Lower lobe of right lung (tissue), 2 donors: ENCODE measurements at regions not wholly inside any gene's neighbourhood (a gene's known extent, or its start where the extent isn't known, plus 50 kb on each side); places are given as distances from the start of the nearest gene placed in this dataset.

Experiments
- ATAC-seq, 2 donors: fragments of 200-7000 bp; cut with Tn5 transposase; one replicate each; pipeline ENCODE4 v1.9.1; 2020 to 2022; ENCODE audit warnings: mild to moderate bottlenecking in 2 of 2, moderate library complexity in 2 of 2
- DNase-seq: peaks from one replicate; pipeline ENCODE4 v3.0.0-alpha.2; 2020
- H3K27ac ChIP-seq: fragments of 200-600 bp; one replicate; pipeline ENCODE4 v1.8.0; 2022
- H3K27me3 ChIP-seq: fragments of 200-600 bp; one replicate; pipeline ENCODE4 v1.8.0; 2022; ENCODE audit warnings: low read depth
- H3K36me3 ChIP-seq: fragments of 200-600 bp; one replicate; pipeline ENCODE4 v1.8.0; 2022; ENCODE audit warnings: mild to moderate bottlenecking
- H3K4me1 ChIP-seq: fragments of 200-600 bp; one replicate; pipeline ENCODE4 v1.8.0; 2022
- H3K4me3 ChIP-seq: fragments of 200-600 bp; one replicate; pipeline ENCODE4 v1.8.0; 2022; ENCODE audit warnings: mild to moderate bottlenecking
- H3K9me3 ChIP-seq: fragments of 200-600 bp; one replicate; pipeline ENCODE4 v1.8.0; 2022
- CTCF ChIP-seq: fragments of 200-600 bp; IDR thresholded peaks from one replicate; pipeline ENCODE4 v1.8.0; 2022; ENCODE audit warnings: antibody characterized with exemption, mild to moderate bottlenecking
- intact Hi-C: fragments of 100-400 bp; cut with DNase I; formaldehyde crosslinking; loops from one replicate; pipeline ENCODE4 v1.11.0; 2022
- donor health status: DM: no; HTN: yes; CAD: no; lungs with severe emphysema.

- Histone ChIP-seq H3K27me3 (no peaks in the 10 kb centered on the region), H3K4me3 (no peak overlapping the region), H3K4me1 (no peaks in the 10 kb centered on the region), H3K27ac (no peak overlapping the region), H3K36me3 (no peaks in the 10 kb centered on the region), H3K9me3 (no peaks in the 10 kb centered on the region)
- TF ChIP-seq CTCF: no peak
- intact Hi-C loops: no loop called here
- DNase-seq (no peak), ATAC-seq (no peak)
Observed at GRCh38 chr1:73626326-73626725, 571.6 kb downstream of the LRRIQ3 start.

GRCh38 chr1:73623946-73624345 lies 574.0 kb downstream of the LRRIQ3 start:
- Histone ChIP-seq H3K9me3 (no peaks in the 10 kb centered on the region), H3K4me3 (no peak overlapping the region), H3K27me3 (no peaks in the 10 kb centered on the region), H3K4me1 (no peaks in the 10 kb centered on the region), H3K27ac (no peak overlapping the region), H3K36me3 (no peaks in the 10 kb centered on the region)
- intact Hi-C loops: no loop called here
- TF ChIP-seq CTCF: no peak
- ATAC-seq (no peak), DNase-seq (no peak)

GRCh38 chr1:73617145-73617544 lies 580.8 kb downstream of the LRRIQ3 start:
- ATAC-seq: peak in 1 of 2 donors; percentile 13
- no peaks in the 10 kb centered on the region for H3K36me3 ChIP-seq
- H3K4me3 ChIP-seq: no peak overlapping the region
- no peak for TF ChIP-seq CTCF
- intact Hi-C loops: no loop called here
- no peaks in the 10 kb centered on the region for H3K9me3 ChIP-seq
- H3K27me3 ChIP-seq: no peaks in the 10 kb centered on the region
- no peak overlapping the region for H3K27ac ChIP-seq
- H3K4me1 ChIP-seq: no peaks in the 10 kb centered on the region
- DNase-seq: no peak

GRCh38 chr1:73611681-73612080 lies 586.3 kb downstream of the LRRIQ3 start:
- intact Hi-C loops: no loop called here
- Histone ChIP-seq H3K27me3 (no peaks in the 10 kb centered on the region), H3K27ac (no peak overlapping the region), H3K9me3 (no peaks in the 10 kb centered on the region), H3K36me3 (no peaks in the 10 kb centered on the region), H3K4me1 (no peaks in the 10 kb centered on the region), H3K4me3 (no peak overlapping the region)
- ATAC-seq: peak in 1 of 2 donors; percentile 33
- TF ChIP-seq CTCF: no peak
- no peak for DNase-seq

GRCh38 chr1:73604739-73605138 lies 593.2 kb downstream of the LRRIQ3 start:
- no peaks in the 10 kb centered on the region for H3K9me3 ChIP-seq
- ATAC-seq: no peak

More at GRCh38 chr1:73604739-73605138, 593.2 kb downstream of the LRRIQ3 start:
- no peak for TF ChIP-seq CTCF
- Histone ChIP-seq H3K4me3 (no peak overlapping the region), H3K4me1 (no peaks in the 10 kb centered on the region), H3K36me3 (no peaks in the 10 kb centered on the region), H3K27me3 (no peaks in the 10 kb centered on the region), H3K27ac (no peak overlapping the region)
- intact Hi-C loops: no loop called here
- no peak for DNase-seq
